ENCODE measurements at regions not wholly inside any gene's neighbourhood (a gene's known extent, or its start where the extent isn't known, plus 50 kb on each side); places are given as distances from the start of the nearest gene placed in this dataset.

DNA sequence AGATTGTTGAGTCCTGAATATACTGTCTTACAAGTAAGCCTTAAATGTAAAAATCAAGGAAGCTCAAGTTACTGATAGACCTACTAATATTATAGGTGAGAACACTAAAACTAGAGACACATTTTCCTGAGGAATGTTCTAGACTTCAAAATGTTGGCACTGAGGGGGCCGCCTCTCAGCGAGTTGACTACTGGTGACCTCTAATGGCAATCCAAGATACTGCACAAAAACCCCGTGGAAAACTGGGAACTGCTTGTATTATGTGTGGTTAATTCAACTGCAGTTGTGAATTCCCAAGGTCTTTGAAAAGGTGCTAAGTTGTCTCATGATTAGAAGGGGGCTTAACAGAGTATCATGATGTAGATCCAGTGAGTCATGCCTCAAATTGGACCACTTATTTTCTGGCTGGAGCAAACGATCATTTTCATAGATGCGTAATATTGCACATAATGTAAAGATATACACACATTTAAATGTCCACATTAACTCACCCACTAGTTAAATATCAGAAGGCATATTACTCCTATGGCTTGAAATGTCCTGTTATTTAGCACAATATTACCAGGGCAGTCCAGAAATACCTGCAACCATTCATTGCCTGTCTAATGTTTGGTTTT, 336.2 kb downstream of the FOXA2 start:
- TF ChIP-seq POLR2AphosphoS5 (IDR thresholded peaks at IDR 0.05; ENCODE audit: insufficient read depth in 1 of 2, low read depth in 1 of 2) (no peak), POLR2A (IDR thresholded peaks at IDR 0.05) (no peak)

All from vagina (tissue), 2 donors.